Sigmoid colon (tissue), 4 donors: ENCODE measurements at regions not wholly inside any gene's neighbourhood (a gene's known extent, or its start where the extent isn't known, plus 50 kb on each side); places are given as distances from the start of the nearest gene placed in this dataset.

Experiments used
- EP300 ChIP-seq, 4 donors: sonication (generic); formaldehyde crosslinking; IDR thresholded peaks; one replicate each; pipeline ENCODE4 v1.6.1; 2017; ENCODE audit warnings: antibody characterized with exemption in 4 of 4
- POLR2A ChIP-seq, 2 donors: fragments of 450-650 bp; IDR thresholded peaks; one replicate each; pipeline ENCODE4 v1.6.1; 2016; ENCODE audit warnings: antibody characterized with exemption in 2 of 2, mild to moderate bottlenecking in 2 of 2, moderate library complexity in 2 of 2

DNA sequence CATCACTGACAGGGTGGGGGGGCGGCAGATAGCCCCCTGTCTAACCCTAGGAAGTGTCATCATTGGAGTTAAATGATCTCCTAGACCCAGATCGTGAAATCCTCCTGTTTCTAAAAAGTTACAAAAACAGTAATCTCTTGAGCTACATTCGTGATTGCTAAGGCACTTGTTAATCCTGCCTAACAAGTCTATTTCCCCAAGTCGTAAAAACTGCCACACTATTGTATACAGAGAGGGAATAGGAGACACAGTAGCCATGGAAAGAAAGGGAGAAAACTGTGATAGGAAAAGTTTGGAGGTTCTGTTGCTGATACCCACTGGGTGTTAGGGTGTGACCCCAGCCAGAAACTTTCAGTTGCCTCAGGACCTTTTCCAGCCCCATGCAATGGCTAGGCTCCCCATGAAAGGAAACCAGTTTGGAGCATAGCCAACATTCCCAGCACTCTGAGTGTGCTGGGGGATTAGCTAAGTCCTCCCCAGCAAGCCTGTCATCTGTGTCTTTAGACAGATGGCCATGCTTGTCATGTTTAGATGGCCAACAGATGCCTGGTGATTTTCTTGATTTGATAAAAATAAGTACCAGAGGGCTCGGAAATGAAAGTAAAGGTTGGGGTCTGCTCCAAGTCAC is 63.3 kb upstream of the ANXA10 start:
- TF ChIP-seq POLR2A (IDR thresholded peaks at IDR 0.05) (no peak), EP300 (IDR thresholded peaks at IDR 0.05) (no peak)
